HG03520 (cell line): ENCODE measurements at regions not wholly inside any gene's neighbourhood (a gene's known extent, or its start where the extent isn't known, plus 50 kb on each side); places are given as distances from the start of the nearest gene placed in this dataset.

Experiments
- ATAC-seq: cut with Tn5 transposase; IDR thresholded peaks from one replicate; pipeline ENCODE4 v1.9.1; 2021; ENCODE audit warnings: mild to moderate bottlenecking, moderate library complexity; ENCODE audit not compliant: unreplicated experiment

- no peak for ATAC-seq
These were observed 405.7 kb upstream of the SALL1 start for GRCh38 chr16:51556694-51557340.

DNA sequence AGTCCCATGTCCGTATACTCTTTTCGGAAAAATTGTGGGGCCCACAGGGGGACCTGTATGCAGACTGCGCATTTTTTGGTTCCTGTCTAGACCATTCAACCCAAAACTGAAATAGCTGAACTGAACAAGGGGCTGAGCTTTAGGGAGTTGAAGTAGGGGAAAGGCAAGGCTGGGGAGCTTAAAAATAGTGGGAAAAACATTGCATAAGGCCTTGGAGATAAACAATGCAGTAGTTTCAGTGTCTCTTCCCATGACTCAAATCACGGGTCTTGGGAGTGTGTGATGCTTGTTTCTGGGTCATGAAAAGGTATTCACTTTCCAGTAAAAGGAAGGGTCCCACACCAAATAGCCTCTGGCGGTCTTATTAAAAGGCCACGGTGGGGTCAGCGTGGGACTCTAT lies 402.8 kb upstream of the SALL1 start:
- ATAC-seq: no peak

DNA sequence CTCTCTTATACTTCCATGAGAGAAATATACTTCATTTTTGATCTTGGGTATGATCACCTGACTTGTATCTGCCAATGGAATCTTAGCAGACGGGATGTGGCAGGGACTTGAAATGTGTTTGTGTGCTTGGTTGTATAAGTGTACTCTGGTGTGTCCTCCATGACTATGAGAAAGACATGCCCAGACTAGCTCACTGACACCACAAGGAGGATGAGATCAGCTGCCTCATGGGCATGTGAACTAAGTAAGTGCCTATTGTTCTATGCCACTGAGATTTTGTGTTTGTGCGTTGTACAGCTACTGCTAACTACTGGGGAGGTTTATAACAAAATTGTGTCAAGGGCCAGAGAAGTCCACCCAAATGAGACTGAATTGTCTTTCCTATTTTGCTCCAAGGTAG lies 402.2 kb upstream of the SALL1 start:
- no peak for ATAC-seq

GRCh38 chr16:51550800-51551347 lies 399.8 kb upstream of the SALL1 start:
- no peak for ATAC-seq

DNA sequence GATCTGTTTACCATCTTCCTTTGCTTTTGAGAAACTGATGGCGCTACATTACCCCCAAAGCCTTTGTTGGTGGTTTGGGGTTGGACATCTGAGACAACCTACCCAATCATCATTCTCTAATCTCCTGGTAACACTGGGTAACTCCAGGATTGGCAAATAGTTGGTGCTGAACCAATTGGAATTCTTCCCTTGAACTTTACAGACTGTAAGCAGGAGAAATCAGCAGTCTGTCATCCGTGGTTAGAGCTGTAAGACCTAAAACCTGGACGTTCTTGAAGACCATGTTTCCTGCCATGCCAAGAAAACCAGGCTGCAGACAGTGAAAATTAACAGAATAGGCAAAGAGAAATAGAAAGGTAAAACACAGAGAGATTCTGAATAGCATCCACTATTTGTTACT lies 398.8 kb upstream of the SALL1 start:
- ATAC-seq: no peak

DNA sequence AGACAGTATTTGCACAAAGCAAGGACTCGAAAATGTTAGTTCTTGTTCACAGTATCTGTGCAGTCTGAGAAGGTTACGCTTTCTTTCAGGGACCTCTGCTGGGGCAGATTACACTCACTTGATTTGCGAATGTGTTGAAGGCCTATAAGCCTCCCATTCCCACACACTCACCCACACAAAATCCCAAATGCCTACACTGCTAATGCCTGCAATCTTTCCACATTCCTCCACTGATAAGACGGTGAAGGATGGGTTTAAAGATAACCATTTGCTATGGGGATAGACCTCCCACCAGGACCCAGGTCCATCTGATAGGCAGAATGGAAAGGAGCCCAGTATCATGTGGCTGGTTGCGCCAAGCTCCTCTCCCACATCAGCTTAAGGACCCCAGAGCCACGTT lies 394.9 kb upstream of the SALL1 start:
- no peak for ATAC-seq

GRCh38 chr16:51544851-51545467 lies 393.9 kb upstream of the SALL1 start:
- no peak for ATAC-seq

GRCh38 chr16:51543971-51544370 lies 392.9 kb upstream of the SALL1 start:
- ATAC-seq: no peak

- ATAC-seq: no peak
These were observed 392.1 kb upstream of the SALL1 start for GRCh38 chr16:51542981-51543815.

- no peak for ATAC-seq
These were observed 389.2 kb upstream of the SALL1 start for GRCh38 chr16:51540259-51540658.

- ATAC-seq: no peak
These were observed 387.8 kb upstream of the SALL1 start for GRCh38 chr16:51538707-51539498.

DNA sequence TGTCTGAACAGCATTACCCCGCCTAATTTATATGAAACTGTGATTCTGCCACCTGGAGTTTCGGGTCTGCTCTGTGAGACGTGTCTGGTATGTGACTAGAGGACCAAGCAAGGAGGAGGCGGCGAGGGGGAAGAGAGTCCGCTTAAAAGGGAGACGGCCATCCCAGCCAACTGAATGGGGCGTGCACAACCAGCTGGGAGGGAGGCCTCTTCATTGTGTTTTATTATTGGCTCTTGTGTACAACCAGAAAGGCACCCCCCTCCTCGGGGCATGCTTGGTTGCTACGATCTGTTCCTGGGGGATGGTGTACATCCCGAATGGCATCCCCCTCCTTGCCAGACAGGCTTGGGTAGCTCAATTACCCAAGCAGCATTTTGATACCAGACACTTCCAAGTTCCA lies 384.5 kb upstream of the SALL1 start:
- no peak for ATAC-seq

DNA sequence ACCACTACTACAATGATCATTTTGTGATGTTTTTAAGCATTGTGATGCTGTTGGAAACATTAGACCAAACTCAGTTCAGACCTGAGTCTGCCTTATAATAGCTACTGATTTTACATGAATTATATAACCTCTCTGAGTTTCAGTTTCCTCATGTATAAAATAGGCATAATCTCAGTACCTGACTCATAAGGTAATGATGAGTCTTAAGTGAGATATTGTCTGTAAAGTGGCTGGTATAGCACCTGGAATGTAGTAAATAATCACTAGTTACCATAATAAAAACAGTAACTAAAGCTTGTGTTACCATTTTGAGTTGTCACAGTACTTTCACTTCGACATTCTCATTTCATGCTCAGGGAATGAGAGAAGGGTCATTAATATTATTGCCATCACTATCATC lies 381.5 kb upstream of the SALL1 start:
- no peak for ATAC-seq

DNA sequence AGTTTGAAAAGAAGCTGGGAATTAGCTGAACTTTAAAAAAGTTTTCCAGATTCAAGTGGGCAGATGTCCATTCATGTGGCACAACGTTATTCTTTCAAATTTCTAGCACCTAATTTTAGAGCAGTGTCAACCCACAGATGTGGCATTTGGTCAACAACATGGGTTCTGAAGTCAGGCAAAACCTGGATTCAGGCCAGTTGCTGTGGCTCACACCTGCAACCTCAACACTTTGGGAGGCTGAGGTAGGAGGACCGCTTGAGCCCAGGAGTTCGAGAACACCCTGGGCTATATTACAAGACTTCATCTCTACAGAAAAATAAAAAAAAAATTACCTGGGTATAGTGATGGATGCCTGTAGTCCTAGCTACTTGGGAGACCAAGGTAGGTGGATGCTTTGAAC lies 380.2 kb upstream of the SALL1 start:
- no peak for ATAC-seq

- ATAC-seq: no peak
These were observed 376.3 kb upstream of the SALL1 start for GRCh38 chr16:51527349-51527748.

DNA sequence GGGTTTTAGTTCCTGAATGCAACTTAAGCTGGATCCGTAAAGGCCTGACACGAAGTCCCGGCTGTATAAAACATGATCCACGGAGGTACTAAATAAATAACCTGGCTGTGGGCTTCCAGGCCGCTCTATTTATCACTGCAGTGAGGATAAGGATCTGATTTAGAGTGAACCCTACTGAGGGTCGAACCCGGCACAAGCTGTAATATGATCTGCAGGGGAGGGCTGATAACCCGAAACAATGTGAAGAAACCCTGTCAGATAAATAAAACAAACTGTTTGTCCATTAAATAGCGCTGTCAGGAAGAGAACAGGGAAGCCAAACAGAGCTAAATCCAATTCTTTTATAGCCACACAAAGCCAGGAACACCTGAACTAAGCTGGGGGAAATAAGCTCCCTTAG lies 375.6 kb upstream of the SALL1 start:
- no peak for ATAC-seq

GRCh38 chr16:51524555-51525373 lies 373.7 kb upstream of the SALL1 start:
- ATAC-seq: no peak

DNA sequence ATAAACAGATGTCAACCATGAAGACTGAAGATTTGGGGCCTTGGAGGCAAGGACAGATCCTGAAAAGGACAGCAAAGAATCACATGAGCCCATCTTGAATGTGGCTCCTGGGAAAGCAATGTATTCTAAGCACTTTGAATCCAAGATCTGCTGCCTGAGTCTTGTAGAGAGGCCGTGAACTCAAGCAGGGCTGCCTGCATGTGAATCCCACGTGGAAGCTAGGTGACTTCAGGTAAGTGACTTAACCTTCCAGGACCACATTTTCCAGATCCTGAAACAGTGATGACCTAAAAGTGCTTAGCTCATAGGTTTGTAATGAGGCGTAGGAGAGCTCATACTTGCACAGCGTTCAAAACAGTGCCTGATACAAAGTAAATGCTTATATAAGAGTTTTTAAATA lies 373.0 kb upstream of the SALL1 start:
- ATAC-seq: no peak

DNA sequence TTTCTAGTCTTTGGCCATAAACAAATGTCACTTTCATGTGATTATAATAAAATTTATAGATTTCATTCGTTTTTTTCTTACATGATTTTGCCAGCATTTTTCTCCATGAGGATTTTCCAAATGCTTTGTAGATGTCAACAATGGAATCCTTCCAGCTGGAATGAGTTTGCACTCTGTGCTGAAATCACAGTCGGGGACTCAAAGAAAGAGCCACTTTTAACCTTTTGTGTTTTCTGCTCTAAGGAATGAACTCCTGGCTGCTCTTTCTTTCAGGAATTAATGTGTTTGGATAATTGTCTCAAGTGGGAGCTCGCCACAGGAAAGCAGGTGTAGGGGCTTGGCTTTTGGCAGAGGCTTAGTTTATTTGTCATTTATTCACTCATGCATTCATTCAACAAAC lies 372.3 kb upstream of the SALL1 start:
- no peak for ATAC-seq

DNA sequence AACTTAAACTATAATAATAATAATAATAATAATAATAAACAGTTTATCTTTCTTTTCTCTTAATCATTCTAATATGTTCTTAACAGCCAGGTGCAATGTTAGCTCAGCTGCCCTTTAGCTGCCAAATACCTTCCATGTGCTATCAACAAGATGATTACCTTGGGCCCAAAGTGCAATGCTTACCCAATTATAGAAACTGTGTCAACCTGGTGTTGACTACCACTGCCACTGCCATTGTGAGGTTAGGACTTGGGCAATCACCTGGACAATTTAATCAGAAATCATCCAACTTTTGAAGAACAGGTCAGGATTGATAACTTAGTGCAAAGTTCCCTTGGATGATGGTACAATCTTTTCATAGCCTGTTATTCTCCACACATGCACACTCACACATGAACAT lies 371.8 kb upstream of the SALL1 start:
- no peak for ATAC-seq
